Motor neuron (in vitro differentiated cells): ENCODE measurements at regions not wholly inside any gene's neighbourhood (a gene's known extent, or its start where the extent isn't known, plus 50 kb on each side); places are given as distances from the start of the nearest gene placed in this dataset.

Experiments
- ATAC-seq, 8 experiments: fragments of 200-7000 bp; cut with Tn5 transposase; replicated peaks in 6 of 8; 2 replicates each; pipeline ENCODE4 v1.8.0; 2021; ENCODE audit warnings: mild to moderate bottlenecking in 8 of 8, moderate library complexity in 8 of 8
- H3K27ac ChIP-seq, 2 donors: fragments of 250-450 bp; sonication (Bioruptor Pico); 2 replicates each; pipeline ENCODE4 v1.9.0; 2021; ENCODE audit warnings: antibody characterized with exemption in 2 of 2, mild to moderate bottlenecking in 2 of 2, moderate library complexity in 1 of 2
- H3K4me1 ChIP-seq, 2 donors: fragments of 250-450 bp; sonication (Bioruptor Pico); replicated peaks in 1 of 2; 2 replicates each; pipeline ENCODE4 v1.6.1; 2021; ENCODE audit warnings: antibody characterized with exemption in 2 of 2, mild to moderate bottlenecking in 2 of 2, moderate library complexity in 1 of 2
- H3K4me3 ChIP-seq, 5 donors: fragments of 250-450 bp; sonication (Bioruptor Pico); 2 replicates each; pipeline ENCODE4 v1.9.0; 2021; ENCODE audit warnings: antibody characterized with exemption in 5 of 5, mild to moderate bottlenecking in 5 of 5, moderate library complexity in 4 of 5
- WGBS, 10 experiments: fragments of 450-650 bp; shearing (Covaris generic); methylation state at CpG; one replicate each; pipeline ENCODE4 v1.0.0; 2022; 5-methylcytosine and 5-hydroxymethylcytosine counted together
- in situ Hi-C, 9 experiments: fragments of 400-800 bp; cut with MboI; loops; one replicate each; pipeline ENCODE4 v1.15.0; 2021; ENCODE audit warnings: low sequenced_read_pairs in 9 of 9, low pct_unique_long_range_greater_than_20kb in 2 of 9; ENCODE audit not compliant: unreplicated experiment in 9 of 9

GRCh38 chr3:72384602-72385001, 463.6 kb downstream of the SHQ1 start:
- Histone ChIP-seq H3K27ac (no peak overlapping the region), H3K4me3 (no peak overlapping the region), H3K4me1 (peaks cover 23 to 36% of the 10 kb centered on the region in 2 donors)
- in situ Hi-C loops = no loop called here
- WGBS, 10 experiments = 58 to 100% (median 86%) methylated on average over 2 to 5 of the region's 5 CpGs; no CpG with 5 or more reads in 1 of the 10 experiments
- no peak for ATAC-seq

GRCh38 chr3:72383883-72384282, 464.4 kb downstream of the SHQ1 start:
- peak in 2 of 8 experiments; percentile 69 to 70 for ATAC-seq
- 60 to 100% (median 94%) methylated on average over 1 to 4 of the region's 4 CpGs; no CpG with 5 or more reads in 1 of the 10 experiments for WGBS, 10 experiments
- in situ Hi-C loops = no loop called here
- Histone ChIP-seq H3K4me1 (peaks cover 23 to 41% of the 10 kb centered on the region in 2 donors), H3K27ac (no peak overlapping the region), H3K4me3 (no peak overlapping the region)

- H3K4me1 ChIP-seq = peaks cover 24 to 48% of the 10 kb centered on the region in 2 donors
- no peak overlapping the region for H3K4me3 ChIP-seq
- 88 to 100% (median 97%) methylated on average over 3 to 4 of the region's 4 CpGs; no CpG with 5 or more reads in 5 of the 10 experiments for WGBS, 10 experiments
- ATAC-seq = no peak
- no peak overlapping the region for H3K27ac ChIP-seq
- in situ Hi-C loops = no loop called here
Measured at GRCh38 chr3:72383230-72383629, 465.0 kb downstream of the SHQ1 start.

GRCh38 chr3:72382460-72382859, 465.8 kb downstream of the SHQ1 start:
- 90 to 100% (median 100%) methylated on average over 1 to 4 of the region's 4 CpGs for WGBS, 10 experiments
- ATAC-seq = no peak
- Histone ChIP-seq H3K27ac (no peak overlapping the region), H3K4me1 (peaks cover 29 to 54% of the 10 kb centered on the region in 2 donors), H3K4me3 (no peak overlapping the region)
- in situ Hi-C loops = no loop called here

GRCh38 chr3:72381584-72381983, 466.7 kb downstream of the SHQ1 start:
- H3K4me3 ChIP-seq = no peak overlapping the region
- no peak for ATAC-seq
- WGBS, 10 experiments = 77 to 97% (median 90%) methylated on average over 4 to 6 of the region's 6 CpGs; no CpG with 5 or more reads in 2 of the 10 experiments

GRCh38 chr3:72380711-72381493, 467.3 kb downstream of the SHQ1 start:
- H3K4me3 ChIP-seq = no peak overlapping the region
- in situ Hi-C loops = no loop called here
- peak in 1 of 8 experiments; percentile 14 for ATAC-seq
- 93 to 100% (median 98%) methylated on average over 1 to 7 of the region's 8 CpGs; no CpG with 5 or more reads in 3 of the 10 experiments for WGBS, 10 experiments
- H3K4me1 ChIP-seq = peaks cover 27 to 52% of the 10 kb centered on the region in 2 donors
- H3K27ac ChIP-seq = no peak overlapping the region

More at GRCh38 chr3:72381584-72381983, 466.7 kb downstream of the SHQ1 start:
- Histone ChIP-seq H3K4me1 (peaks cover 30 to 55% of the 10 kb centered on the region in 2 donors), H3K27ac (no peak overlapping the region)
- in situ Hi-C loops = no loop called here

- in situ Hi-C loops = no loop called here
- Histone ChIP-seq H3K4me1 (peaks cover 31 to 45% of the 10 kb centered on the region in 2 donors), H3K4me3 (no peak overlapping the region), H3K27ac (no peak overlapping the region)
- ATAC-seq = peak in 7 of 8 experiments; percentile 56 to 82 (median 65)
- 23 to 94% (median 67%) methylated on average over 1 to 4 of the region's 4 CpGs for WGBS, 10 experiments
Measured at GRCh38 chr3:72380193-72380592, 468.1 kb downstream of the SHQ1 start.

GRCh38 chr3:72379500-72380187, 468.6 kb downstream of the SHQ1 start:
- H3K27ac ChIP-seq = no peak overlapping the region
- ATAC-seq = peak in 5 of 8 experiments; percentile 49 to 75 (median 57)
- in situ Hi-C loops = no loop called here
- 83 to 100% (median 96%) methylated on average over 1 of the region's 1 CpG; no CpG with 5 or more reads in 4 of the 10 experiments for whole genome bisulfite sequencing, 10 experiments
- H3K4me1 ChIP-seq = peaks cover 33 to 42% of the 10 kb centered on the region in 2 donors
- no peak overlapping the region for H3K4me3 ChIP-seq

GRCh38 chr3:72378287-72378686, 470.0 kb downstream of the SHQ1 start:
- no peak overlapping the region for H3K4me3 ChIP-seq
- H3K4me1 ChIP-seq = peaks cover 33 to 39% of the 10 kb centered on the region in 2 donors
- WGBS, 10 experiments = 60 to 93% (median 74%) methylated on average over 3 to 8 of the region's 10 CpGs; no CpG with 5 or more reads in 2 of the 10 experiments
- no peak overlapping the region for H3K27ac ChIP-seq
- in situ Hi-C loops = no loop called here
- peak in 3 of 8 experiments; percentile 3 to 41 (median 33) for ATAC-seq

- ATAC-seq = no peak
- 57 to 99% (median 84%) methylated on average over 2 to 9 of the region's 9 CpGs for WGBS, 10 experiments
- H3K4me1 ChIP-seq = peaks cover 35 to 39% of the 10 kb centered on the region in 2 donors
- in situ Hi-C loops = no loop called here
- H3K4me3 ChIP-seq = no peak overlapping the region
- H3K27ac ChIP-seq = no peak overlapping the region
Measured at GRCh38 chr3:72376956-72377710, 471.1 kb downstream of the SHQ1 start.

- in situ Hi-C loops = no loop called here
- Histone ChIP-seq H3K27ac (no peak overlapping the region), H3K4me3 (no peak overlapping the region), H3K4me1 (peaks cover 43 to 54% of the 10 kb centered on the region in 2 donors)
- WGBS, 10 experiments = 76 to 100% (median 91%) methylated on average over 1 to 10 of the region's 10 CpGs
- ATAC-seq = no peak
Measured at GRCh38 chr3:72375237-72376076, 472.8 kb downstream of the SHQ1 start.

GRCh38 chr3:72373139-72373538, 475.1 kb downstream of the SHQ1 start:
- no peak overlapping the region for H3K27ac ChIP-seq
- ATAC-seq = no peak
- WGBS, 10 experiments = 66 to 100% (median 86%) methylated on average over 3 to 5 of the region's 8 CpGs; no CpG with 5 or more reads in 5 of the 10 experiments
- in situ Hi-C loops = no loop called here
- peaks cover 35 to 38% of the 10 kb centered on the region in 2 donors for H3K4me1 ChIP-seq
- H3K4me3 ChIP-seq = no peak overlapping the region
